Natural killer cell (primary cell): ENCODE measurements at regions not wholly inside any gene's neighbourhood (a gene's known extent, or its start where the extent isn't known, plus 50 kb on each side); places are given as distances from the start of the nearest gene placed in this dataset.

Experiments
- ATAC-seq, 3 donors: fragments of 150-1000 bp in 2 of 3; fragments of 200-7000 bp in 1 of 3; cut with Tn5 transposase; 1 replicate in 1 of 3; 2 replicates in 2 of 3; pipeline ENCODE4 v1.10.0; 2021; ENCODE audit warnings: mild to moderate bottlenecking in 2 of 3, moderate library complexity in 2 of 3
- DNase-seq, 2 donors: peaks; one replicate each; pipeline versions ENCODE4 v3.0.0 to v3.0.0-alpha.2; 2013 to 2021; ENCODE audit warnings: mixed read lengths in 1 of 2
- H3K27ac ChIP-seq: one replicate; pipeline ENCODE4 v1.5.1; 2013; ENCODE audit warnings: mild to moderate bottlenecking, low read length
- H3K27me3 ChIP-seq: one replicate; pipeline ENCODE4 v1.6.1; 2013; ENCODE audit warnings: low read length; ENCODE audit not compliant: control insufficient read depth, insufficient read depth
- H3K36me3 ChIP-seq: one replicate; pipeline ENCODE4 v1.6.1; 2013; ENCODE audit warnings: low read length; ENCODE audit not compliant: control insufficient read depth, insufficient read depth
- H3K4me1 ChIP-seq: one replicate; pipeline ENCODE4 v1.6.1; 2013; ENCODE audit warnings: low read length; ENCODE audit not compliant: control insufficient read depth, insufficient read depth
- H3K4me3 ChIP-seq: one replicate; pipeline ENCODE4 v1.5.1; 2013; ENCODE audit warnings: low read length
- H3K9me3 ChIP-seq: one replicate; pipeline ENCODE4 v1.6.1; 2013; ENCODE audit warnings: low read length; ENCODE audit not compliant: control insufficient read depth, insufficient read depth
- H3K27ac Mint-ChIP-seq, 2 donors: one replicate each; pipeline ENCODE4 v1.8.0; 2022; ENCODE audit warnings: mild to moderate bottlenecking in 2 of 2, mixed read lengths in 2 of 2, moderate library complexity in 1 of 2
- H3K27me3 Mint-ChIP-seq, 2 donors: one replicate each; pipeline ENCODE4 v1.8.0; 2022; ENCODE audit warnings: low read depth in 2 of 2, mixed read lengths in 2 of 2
- H3K36me3 Mint-ChIP-seq: one replicate; pipeline ENCODE4 v1.8.0; 2022; ENCODE audit warnings: mixed read lengths
- H3K4me1 Mint-ChIP-seq, 2 donors: one replicate each; pipeline ENCODE4 v1.8.0; 2022; ENCODE audit warnings: mixed read lengths in 2 of 2
- H3K4me3 Mint-ChIP-seq: one replicate; pipeline ENCODE4 v1.8.0; 2022; ENCODE audit warnings: mild to moderate bottlenecking, moderate library complexity, mixed read lengths
- H3K9me3 Mint-ChIP-seq, 2 donors: one replicate each; pipeline ENCODE4 v1.8.0; 2022; ENCODE audit warnings: mixed read lengths in 2 of 2
- CTCF ChIP-seq: fragments of 200-600 bp; IDR thresholded peaks from one replicate; pipeline ENCODE4 v1.8.0; 2022; ENCODE audit warnings: antibody characterized with exemption
- WGBS: methylation state at CpG from one replicate; pipeline ENCODE4 v1.1.7; 2013; ENCODE audit warnings: missing lambda C conversion rate; ENCODE audit not compliant: insufficient coverage; 5-methylcytosine and 5-hydroxymethylcytosine counted together
- intact Hi-C: fragments of 100-400 bp; cut with micrococcal nuclease; formaldehyde crosslinking; loops from one replicate; pipeline ENCODE4 v1.14.2; 2022

- no peak for TF ChIP-seq CTCF
- Histone ChIP-seq H3K27ac (no peak overlapping the region), H3K9me3 (no peaks in the 10 kb centered on the region), H3K36me3 (no peaks in the 10 kb centered on the region), H3K27me3 (no peaks in the 10 kb centered on the region), H3K4me1 (no peaks in the 10 kb centered on the region), H3K4me3 (no peak overlapping the region)
- Mint-ChIP-seq H3K4me1 (no peaks in the 10 kb centered on the region), H3K4me3 (no peak overlapping the region), H3K27ac (no peak overlapping the region), H3K9me3 (peaks cover 0 to 2% of the 10 kb centered on the region in 2 donors), H3K36me3 (no peaks in the 10 kb centered on the region), H3K27me3 (no peaks in the 10 kb centered on the region)
- ATAC-seq (no peak), DNase-seq (no peak)
- intact Hi-C loops, result no loop called here
- WGBS, result 96% methylated on average over 2 of the region's 4 CpGs
Observed at GRCh38 chr6:141354191-141354955, 778.4 kb upstream of the GJE1 start.

GRCh38 chr6:141351721-141352120 lies 781.0 kb upstream of the GJE1 start:
- intact Hi-C loops, result no loop called here
- H3K4me3 ChIP-seq, result no peak overlapping the region
- Mint-ChIP-seq H3K9me3 (no peaks in the 10 kb centered on the region), H3K27me3 (no peaks in the 10 kb centered on the region), H3K4me3 (no peak overlapping the region), H3K4me1 (no peaks in the 10 kb centered on the region), H3K27ac (no peak overlapping the region), H3K36me3 (no peaks in the 10 kb centered on the region)
- H3K9me3 ChIP-seq, result no peaks in the 10 kb centered on the region
- no peaks in the 10 kb centered on the region for H3K36me3 ChIP-seq
- no peak overlapping the region for H3K27ac ChIP-seq
- ATAC-seq (no peak), DNase-seq (no peak)
- no peak for TF ChIP-seq CTCF
- H3K4me1 ChIP-seq, result no peaks in the 10 kb centered on the region
- H3K27me3 ChIP-seq, result no peaks in the 10 kb centered on the region
- WGBS, result no CpG with 5 or more reads among the region's 1 CpG

GRCh38 chr6:141349710-141350109 lies 783.0 kb upstream of the GJE1 start:
- no peaks in the 10 kb centered on the region for H3K27me3 Mint-ChIP-seq
- Histone ChIP-seq H3K27me3 (no peaks in the 10 kb centered on the region), H3K27ac (no peak overlapping the region), H3K9me3 (no peaks in the 10 kb centered on the region), H3K4me3 (no peak overlapping the region), H3K4me1 (no peaks in the 10 kb centered on the region), H3K36me3 (no peaks in the 10 kb centered on the region)
- 100% methylated on average over 1 of the region's 1 CpG for whole genome bisulfite sequencing
- H3K4me1 Mint-ChIP-seq, result no peaks in the 10 kb centered on the region
- H3K27ac Mint-ChIP-seq, result no peak overlapping the region
- H3K4me3 Mint-ChIP-seq, result no peak overlapping the region
- no peak for DNase-seq
- no peaks in the 10 kb centered on the region for H3K36me3 Mint-ChIP-seq
- TF ChIP-seq CTCF, result no peak
- no peaks in the 10 kb centered on the region for H3K9me3 Mint-ChIP-seq
- no peak for ATAC-seq
- intact Hi-C loops, result no loop called here
